ENCODE measurements at regions not wholly inside any gene's neighbourhood (a gene's known extent, or its start where the extent isn't known, plus 50 kb on each side); places are given as distances from the start of the nearest gene placed in this dataset.
"Not testable (repeated sequence)": the region's sequence is repeated elsewhere in the genome, so short reads cannot be mapped to it uniquely, and the experiment has no call there.

DNA sequence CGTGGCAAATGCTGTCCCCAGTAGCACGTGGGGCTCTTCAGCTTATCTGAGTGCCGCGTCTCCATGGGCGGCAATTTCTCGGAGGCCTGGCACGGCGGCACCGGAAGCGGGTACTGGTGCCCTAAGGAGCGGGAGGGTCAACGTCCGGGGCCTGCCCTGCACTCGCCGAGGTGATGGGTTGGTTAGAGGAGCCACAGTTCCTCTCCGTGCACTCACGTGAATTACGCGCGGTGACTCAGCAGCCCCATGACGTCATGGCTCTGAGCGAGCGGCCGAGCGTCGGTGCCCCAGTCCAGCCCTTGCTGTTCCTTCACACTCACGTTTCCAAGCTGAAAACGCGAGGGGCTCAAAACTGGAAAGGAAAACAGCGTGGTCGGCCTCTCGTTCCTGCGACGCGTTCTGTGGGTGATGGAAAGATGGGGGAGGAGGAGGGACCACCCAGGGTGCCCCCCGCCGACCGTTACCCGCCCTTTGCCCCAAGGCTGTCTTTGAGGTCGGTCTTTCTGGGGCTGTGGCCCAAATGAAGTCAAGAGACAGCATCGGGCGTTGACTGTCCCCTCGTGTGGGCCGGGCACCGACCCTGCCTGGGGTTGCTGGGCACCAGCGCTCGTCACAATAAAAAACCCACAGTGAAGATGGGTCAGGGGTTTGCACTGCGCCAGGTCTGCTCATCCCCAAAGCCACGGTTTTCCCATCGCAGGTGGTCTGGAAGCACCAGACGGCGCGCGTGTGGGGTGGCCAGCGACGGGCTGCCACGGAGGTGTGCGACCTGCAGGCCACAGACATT, 70.4 kb upstream of the CFAP46 start:
- peak overlapping the region in 2 of 4 donors; percentile 70 to 80 for H3K27ac ChIP-seq
- ATAC-seq, result no peak
- no peak for TF ChIP-seq POLR2A (IDR thresholded peaks at IDR 0.05)
- TF ChIP-seq CTCF (IDR thresholded peaks at IDR 0.05), result no peak
- no peak overlapping the region for H3K4me3 ChIP-seq
- H3K27me3 ChIP-seq, result no peaks in the 10 kb centered on the region
- 78 to 85% methylated on average over 46 to 57 of the region's 58 CpGs for WGBS, 2 donors
- H3K4me1 ChIP-seq, result peaks cover 23% of the 10 kb centered on the region
- no peaks in the 10 kb centered on the region for H3K36me3 ChIP-seq (replicated peaks in 1 of 2; ENCODE audit: insufficient read depth in 1 of 2, low read depth in 2 of 2)
- intact Hi-C loops (cut with DNase I), result no loop called here
- DNase-seq, result peak in 1 of 4 donors; percentile 66
- no peaks in the 10 kb centered on the region for H3K9me3 ChIP-seq

- no peak overlapping the region for H3K27ac ChIP-seq
- DNase-seq (no peak), ATAC-seq (no peak)
- H3K9me3 ChIP-seq, result no peaks in the 10 kb centered on the region
- H3K4me3 ChIP-seq, result no peak overlapping the region
- 77 to 80% methylated on average over 8 to 10 of the region's 10 CpGs for WGBS, 2 donors
- peaks cover 23% of the 10 kb centered on the region for H3K4me1 ChIP-seq
- intact Hi-C loops (cut with DNase I), result no loop called here
- no peak for TF ChIP-seq CTCF (IDR thresholded peaks at IDR 0.05)
- TF ChIP-seq POLR2A (IDR thresholded peaks at IDR 0.05), result no peak
- no peaks in the 10 kb centered on the region for H3K27me3 ChIP-seq
- no peaks in the 10 kb centered on the region for H3K36me3 ChIP-seq (replicated peaks in 1 of 2; ENCODE audit: insufficient read depth in 1 of 2, low read depth in 2 of 2)
Measured at GRCh38 chr10:133011882-133012281, 69.5 kb upstream of the CFAP46 start.

- DNase-seq; H3K4me3 ChIP-seq; H3K36me3 ChIP-seq (replicated peaks in 1 of 2; ENCODE audit: insufficient read depth in 1 of 2, low read depth in 2 of 2); H3K9me3 ChIP-seq; H3K27me3 ChIP-seq; H3K27ac ChIP-seq; ATAC-seq; intact Hi-C loops (cut with DNase I): not testable (repeated sequence)
- WGBS, 2 donors, result 63 to 65% methylated on average over 9 of the region's 9 CpGs
- peaks cover 23% of the 10 kb centered on the region for H3K4me1 ChIP-seq
Measured at GRCh38 chr10:133011393-133011792, 69.0 kb upstream of the CFAP46 start.

- DNase-seq; ATAC-seq; H3K4me3 ChIP-seq; H3K27ac ChIP-seq; intact Hi-C loops (cut with DNase I); H3K9me3 ChIP-seq; H3K36me3 ChIP-seq (replicated peaks in 1 of 2; ENCODE audit: insufficient read depth in 1 of 2, low read depth in 2 of 2); H3K27me3 ChIP-seq: not testable (repeated sequence)
- WGBS, 2 donors, result 66 to 77% methylated on average over 6 of the region's 6 CpGs
- peaks cover 23% of the 10 kb centered on the region for H3K4me1 ChIP-seq
Measured at GRCh38 chr10:133010843-133011179, 68.4 kb upstream of the CFAP46 start.

DNA sequence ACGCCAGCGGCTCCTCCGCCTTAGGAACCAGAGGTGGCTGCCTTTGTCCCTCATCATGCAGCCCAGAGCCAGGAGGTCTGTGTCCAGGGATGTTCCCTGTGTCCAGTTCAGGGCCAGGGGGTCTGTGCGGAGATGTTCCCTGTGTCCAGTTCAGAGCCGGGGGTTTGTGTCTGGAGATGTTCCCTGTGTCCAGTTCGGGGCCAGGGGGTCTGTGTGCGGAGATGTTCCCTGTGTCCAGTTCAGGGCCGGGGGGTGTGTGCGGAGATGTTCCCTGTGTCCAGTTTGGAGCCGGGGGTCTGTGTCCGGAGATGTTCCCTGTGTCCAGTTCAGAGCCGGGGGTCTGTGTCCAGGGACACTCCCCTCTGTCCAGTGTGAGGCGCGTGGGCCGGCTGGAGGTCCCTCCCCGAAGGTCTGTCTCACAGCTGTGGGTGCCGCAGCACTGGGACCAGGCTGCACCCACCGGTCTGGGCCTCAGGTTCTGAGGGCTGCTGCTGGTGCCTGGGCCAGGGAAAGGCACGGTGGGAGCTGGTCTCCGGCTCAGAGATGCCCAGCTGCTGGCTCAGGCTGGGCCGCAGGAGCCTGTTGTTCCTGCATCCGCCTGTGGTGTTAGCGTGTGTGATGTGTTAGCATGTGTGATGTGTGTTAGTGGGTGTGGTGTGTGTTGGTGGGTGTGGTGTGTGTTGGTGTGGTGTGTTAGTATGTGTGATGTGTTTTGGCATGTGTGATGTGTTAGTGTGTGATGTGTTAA, 67.9 kb upstream of the CFAP46 start:
- intact Hi-C loops (cut with DNase I), result no loop called here
- 66 to 73% methylated on average over 10 to 23 of the region's 23 CpGs for WGBS, 2 donors
- H3K4me1 ChIP-seq, result peaks cover 23% of the 10 kb centered on the region
- H3K4me3 ChIP-seq, result no peak overlapping the region
- DNase-seq (no peak), ATAC-seq (no peak)
- H3K27me3 ChIP-seq, result no peaks in the 10 kb centered on the region
- H3K27ac ChIP-seq, result peak overlapping the region in 1 of 4 donors; percentile 77
- H3K36me3 ChIP-seq (replicated peaks in 1 of 2; ENCODE audit: insufficient read depth in 1 of 2, low read depth in 2 of 2), result no peaks in the 10 kb centered on the region
- TF ChIP-seq POLR2A (IDR thresholded peaks at IDR 0.05) (no peak), CTCF (IDR thresholded peaks at IDR 0.05) (no peak)
- H3K9me3 ChIP-seq, result no peaks in the 10 kb centered on the region

All from body of pancreas (tissue), 4 donors.